Thymus (tissue), 11 donors: ENCODE measurements at regions not wholly inside any gene's neighbourhood (a gene's known extent, or its start where the extent isn't known, plus 50 kb on each side); places are given as distances from the start of the nearest gene placed in this dataset.

ENCODE experiments used
- DNase-seq, 9 donors: peaks; one replicate each; pipeline ENCODE4 v3.0.0-alpha.2; 2013; ENCODE audit warnings: low spot score in 9 of 9, low read depth in 6 of 9, missing footprints in 1 of 9
- H3K27ac ChIP-seq, 2 donors: one replicate each; pipeline ENCODE4 v1.5.1; 2013; ENCODE audit warnings: control low read depth in 1 of 2, low read depth in 1 of 2, low read length in 1 of 2, mild to moderate bottlenecking in 1 of 2, moderate library complexity in 1 of 2
- H3K27me3 ChIP-seq, 2 donors: one replicate each; pipeline ENCODE4 v1.5.1; 2013; ENCODE audit warnings: low read length in 1 of 2; ENCODE audit not compliant: control insufficient read depth in 2 of 2, insufficient read depth in 1 of 2
- H3K36me3 ChIP-seq, 2 donors: one replicate each; pipeline ENCODE4 v1.5.1; 2013; ENCODE audit warnings: low read length in 1 of 2, mild to moderate bottlenecking in 1 of 2, moderate library complexity in 1 of 2; ENCODE audit not compliant: control insufficient read depth in 2 of 2, insufficient read depth in 2 of 2
- H3K4me1 ChIP-seq, 2 donors: one replicate each; pipeline ENCODE4 v1.5.1; 2013; ENCODE audit warnings: low read length in 2 of 2; ENCODE audit not compliant: control insufficient read depth in 2 of 2, insufficient read depth in 2 of 2
- H3K4me3 ChIP-seq, 2 donors: one replicate each; pipeline ENCODE4 v1.5.1; 2013; ENCODE audit warnings: low read length in 2 of 2, control low read depth in 1 of 2, mild to moderate bottlenecking in 1 of 2
- H3K9me3 ChIP-seq, 2 donors: one replicate each; pipeline ENCODE4 v1.5.1; 2013; ENCODE audit warnings: low read length in 1 of 2, mild to moderate bottlenecking in 1 of 2; ENCODE audit not compliant: control insufficient read depth in 2 of 2, insufficient read depth in 1 of 2
- WGBS: extraction: QIAGEN DNeasy Blood & Tissue Kit; methylation state at CpG from one replicate; pipeline ENCODE4 v1.1.7; 2013; 5-methylcytosine and 5-hydroxymethylcytosine counted together
- donor health status: healthy.

DNA sequence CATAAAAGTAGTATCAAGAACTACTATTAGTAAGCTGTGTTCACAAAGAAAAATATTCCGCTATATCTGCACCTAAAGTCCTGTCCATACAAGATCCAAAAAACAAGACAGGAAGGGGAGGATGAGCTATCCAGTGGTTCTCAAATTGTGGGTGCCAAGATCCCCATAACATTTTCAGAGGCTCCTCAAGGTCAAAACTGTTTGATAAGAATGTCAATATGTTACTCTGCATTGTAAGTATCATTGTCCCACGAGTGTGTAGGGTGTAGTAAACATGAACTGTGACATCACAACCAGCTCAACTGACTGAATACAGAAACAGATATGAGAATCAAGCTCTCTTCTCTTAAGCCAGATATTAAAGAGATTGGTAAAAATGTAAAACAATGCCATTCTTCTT is 81.9 kb upstream of the HIVEP1 start:
- Histone ChIP-seq H3K27me3 (no peaks in the 10 kb centered on the region), H3K4me1 (no peaks in the 10 kb centered on the region), H3K27ac (no peak overlapping the region), H3K9me3 (no peaks in the 10 kb centered on the region), H3K4me3 (no peak overlapping the region), H3K36me3 (no peaks in the 10 kb centered on the region)
- 94% methylated on average over 2 of the region's 2 CpGs for WGBS
- no peak for DNase-seq

DNA sequence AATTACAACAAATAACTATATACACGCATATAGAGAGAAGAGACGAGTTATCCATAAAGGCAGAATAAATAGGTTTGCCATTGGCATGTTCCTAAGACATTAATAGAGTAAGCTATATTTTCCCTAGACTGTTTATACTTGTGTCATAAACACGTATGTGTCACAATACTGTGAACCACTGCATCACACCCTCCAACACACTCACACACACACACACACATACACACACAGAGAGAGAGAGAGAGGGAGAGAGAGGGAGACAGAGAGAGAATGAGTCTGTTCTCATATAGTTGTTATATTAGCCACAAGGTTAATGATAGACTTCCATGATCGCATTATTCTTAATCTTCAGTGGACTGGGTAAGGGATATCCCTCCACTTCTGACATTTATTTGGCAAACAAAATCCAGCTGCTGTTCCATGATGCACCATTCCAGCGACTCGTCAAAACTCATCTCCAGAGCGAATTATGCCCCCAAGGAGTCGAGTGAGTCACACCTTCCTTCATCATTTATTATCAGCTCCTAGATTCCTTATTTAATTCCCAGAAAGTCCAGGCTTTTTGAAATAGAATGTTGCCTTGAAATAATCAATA is 82.8 kb upstream of the HIVEP1 start:
- H3K4me3 ChIP-seq, result no peak overlapping the region
- no peak for DNase-seq
- H3K9me3 ChIP-seq, result no peaks in the 10 kb centered on the region
- H3K4me1 ChIP-seq, result no peaks in the 10 kb centered on the region
- H3K36me3 ChIP-seq, result no peaks in the 10 kb centered on the region
- 97% methylated on average over 8 of the region's 8 CpGs for WGBS
- H3K27me3 ChIP-seq, result no peaks in the 10 kb centered on the region
- no peak overlapping the region for H3K27ac ChIP-seq

DNA sequence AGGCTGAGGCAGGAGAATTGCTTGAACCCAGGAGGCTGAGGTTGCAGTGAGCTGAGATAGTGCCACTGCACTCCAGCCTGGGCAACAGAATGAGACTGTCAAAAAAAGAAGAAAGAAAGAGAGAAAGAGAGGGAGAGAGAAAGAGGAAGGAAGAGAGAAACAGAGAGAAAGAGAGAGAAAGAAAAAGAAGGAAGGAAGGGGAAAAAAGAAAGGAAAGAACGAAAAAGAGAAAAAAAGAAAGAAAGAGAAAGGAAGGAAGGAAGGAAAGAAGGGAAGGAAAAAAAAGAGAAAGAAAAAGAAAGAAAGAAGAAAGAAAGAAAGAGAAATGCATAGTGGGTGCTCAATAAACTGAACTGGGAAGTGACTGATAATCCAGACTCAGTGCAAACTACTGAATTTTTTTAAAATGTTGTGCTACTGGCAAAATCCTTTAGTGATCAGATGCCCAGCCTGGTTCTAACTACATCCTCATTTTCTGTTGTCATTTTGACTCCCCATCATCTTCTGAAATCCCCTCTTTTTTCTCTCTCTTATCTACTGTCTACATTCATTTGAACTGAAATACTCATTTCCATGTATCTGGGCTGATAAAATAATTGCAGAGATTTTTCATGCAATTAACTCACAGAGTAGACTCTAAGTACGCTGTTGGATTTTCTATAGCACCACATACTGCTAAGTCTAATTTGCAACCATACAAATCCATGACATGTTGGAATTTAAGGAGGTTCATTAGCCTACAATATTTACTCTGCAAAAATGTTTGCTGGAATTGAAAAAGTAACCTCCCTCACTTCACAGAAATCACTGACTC is 85.3 kb upstream of the HIVEP1 start:
- Histone ChIP-seq H3K9me3 (no peaks in the 10 kb centered on the region), H3K27ac (no peak overlapping the region), H3K4me3 (no peak overlapping the region), H3K4me1 (no peaks in the 10 kb centered on the region), H3K36me3 (no peaks in the 10 kb centered on the region), H3K27me3 (no peaks in the 10 kb centered on the region)
- no peak for DNase-seq
- 94% methylated on average over 2 of the region's 2 CpGs for WGBS

DNA sequence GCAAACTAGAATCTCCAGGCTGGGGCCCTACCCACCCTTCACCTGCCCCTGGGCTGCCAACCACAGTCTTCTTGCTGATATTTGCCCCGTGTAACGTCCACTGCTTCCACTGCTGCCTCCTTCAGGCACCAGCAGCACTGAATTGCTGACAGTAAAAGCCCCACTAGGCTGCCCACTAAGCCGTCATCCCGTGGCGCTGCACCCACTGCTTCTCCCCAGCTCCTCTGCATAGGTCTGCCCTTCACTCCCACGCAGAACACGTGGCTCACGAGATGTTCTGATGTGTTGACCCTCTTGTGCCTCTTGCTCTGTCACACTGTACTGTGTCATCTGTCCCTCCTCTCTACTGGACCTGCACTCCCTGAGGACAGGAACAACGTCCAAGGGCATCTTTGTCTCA is 86.3 kb upstream of the HIVEP1 start:
- H3K4me1 ChIP-seq, result peaks cover 0 to 4% of the 10 kb centered on the region in 2 donors
- DNase-seq, result no peak

DNA sequence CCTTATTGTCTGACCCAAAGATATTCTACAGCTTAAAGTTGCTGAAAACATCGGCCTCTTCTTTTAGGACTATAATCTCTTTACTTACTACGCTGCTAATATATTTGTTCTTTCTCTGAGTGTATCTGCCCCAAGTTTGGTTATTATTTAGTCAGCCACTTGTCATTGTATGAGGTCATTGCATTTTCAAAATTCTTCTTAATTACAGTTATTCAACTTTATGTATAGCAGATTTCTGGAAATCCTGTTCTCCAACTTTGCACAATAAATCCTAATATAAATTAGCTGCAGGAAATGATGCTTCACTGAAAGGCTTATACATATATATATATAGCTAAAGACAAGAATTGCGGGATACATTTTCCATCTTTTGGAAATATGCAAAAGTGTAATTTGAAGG is 88.5 kb upstream of the HIVEP1 start:
- H3K4me1 ChIP-seq, result peaks cover 0 to 4% of the 10 kb centered on the region in 2 donors
- over 99% methylated on average over 3 of the region's 3 CpGs for WGBS

More for the DNA sequence above, 86.3 kb upstream of the HIVEP1 start:
- Histone ChIP-seq H3K9me3 (no peaks in the 10 kb centered on the region), H3K27ac (no peak overlapping the region), H3K4me3 (no peak overlapping the region), H3K36me3 (no peaks in the 10 kb centered on the region), H3K27me3 (no peaks in the 10 kb centered on the region)
- 97% methylated on average over 9 of the region's 9 CpGs for WGBS

DNA sequence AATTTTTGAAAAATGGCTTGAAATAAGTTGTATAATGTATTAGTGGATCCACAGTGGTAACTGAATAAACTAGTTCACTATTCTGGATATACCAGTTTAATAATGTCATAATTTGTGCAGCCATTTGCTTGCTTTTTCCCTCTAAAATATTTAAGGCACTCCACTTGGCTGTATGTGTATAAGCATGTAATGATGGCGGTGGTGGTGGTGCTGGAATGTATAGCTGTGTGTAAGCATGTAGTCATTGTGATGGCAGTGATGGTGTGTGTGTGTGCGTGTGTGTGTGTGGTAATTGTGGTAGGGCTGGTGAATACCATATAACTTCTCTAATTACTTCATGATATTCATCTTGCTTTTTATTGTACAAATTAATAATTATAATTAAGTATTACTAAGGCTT is 89.2 kb upstream of the HIVEP1 start:
- Histone ChIP-seq H3K36me3 (no peaks in the 10 kb centered on the region), H3K27ac (no peak overlapping the region), H3K9me3 (no peaks in the 10 kb centered on the region), H3K4me1 (peaks cover 0 to 4% of the 10 kb centered on the region in 2 donors), H3K27me3 (no peaks in the 10 kb centered on the region), H3K4me3 (no peak overlapping the region)
- WGBS, result 98% methylated on average over 2 of the region's 2 CpGs
- no peak for DNase-seq

More for the DNA sequence above, 88.5 kb upstream of the HIVEP1 start:
- Histone ChIP-seq H3K9me3 (no peaks in the 10 kb centered on the region), H3K27ac (no peak overlapping the region), H3K4me3 (no peak overlapping the region), H3K36me3 (no peaks in the 10 kb centered on the region), H3K27me3 (no peaks in the 10 kb centered on the region)
- no peak for DNase-seq

DNA sequence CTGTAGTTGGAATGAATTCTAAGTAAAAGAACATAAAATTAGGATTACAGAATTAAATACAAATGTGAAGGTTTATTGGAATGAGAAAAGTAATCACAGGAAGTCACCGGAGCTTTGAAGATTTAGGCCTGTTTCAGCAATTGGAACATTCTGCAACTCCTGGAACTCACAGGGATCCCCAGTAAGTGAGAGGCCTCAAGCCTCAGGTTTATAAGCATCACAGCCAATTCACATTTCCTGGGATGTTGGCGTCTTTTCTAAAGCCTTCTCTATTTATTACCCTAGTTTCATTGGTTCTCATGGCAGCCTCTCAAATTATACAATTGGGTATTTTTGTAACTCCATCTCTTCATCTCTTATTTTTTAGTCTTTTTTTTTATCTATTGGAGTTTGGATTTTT is 90.4 kb upstream of the HIVEP1 start:
- no peaks in the 10 kb centered on the region for H3K27me3 ChIP-seq
- peaks cover 0 to 4% of the 10 kb centered on the region in 2 donors for H3K4me1 ChIP-seq
- no peak overlapping the region for H3K27ac ChIP-seq
- WGBS, result 95% methylated on average over 2 of the region's 2 CpGs
- no peaks in the 10 kb centered on the region for H3K9me3 ChIP-seq
- no peak overlapping the region for H3K4me3 ChIP-seq
- no peaks in the 10 kb centered on the region for H3K36me3 ChIP-seq
- DNase-seq, result no peak

DNA sequence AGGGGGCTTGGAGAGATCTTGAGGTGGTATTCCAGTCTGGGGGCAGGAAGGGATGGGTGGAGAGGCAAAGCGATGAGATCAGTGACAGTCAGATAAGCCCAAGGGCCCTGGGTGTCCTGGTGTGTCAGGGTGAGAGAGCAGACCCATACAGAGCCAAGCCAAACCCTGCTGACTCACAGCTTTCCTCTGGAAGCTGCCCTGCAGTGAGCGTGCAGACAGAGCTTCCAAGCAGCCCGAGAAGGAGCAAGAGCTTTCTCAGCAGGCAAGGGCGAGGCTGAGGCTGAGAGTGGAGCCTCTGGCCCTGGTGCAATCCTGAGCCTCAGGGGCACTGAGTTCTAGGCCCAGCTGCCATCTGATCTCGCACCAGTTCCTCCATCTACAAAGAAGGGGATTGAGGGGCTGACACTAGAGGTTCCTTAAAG is 91.1 kb upstream of the HIVEP1 start:
- Histone ChIP-seq H3K4me3 (no peak overlapping the region), H3K27ac (peak overlapping the region in 1 of 2 donors; percentile 37), H3K36me3 (no peaks in the 10 kb centered on the region), H3K4me1 (peaks cover 0 to 4% of the 10 kb centered on the region in 2 donors), H3K27me3 (no peaks in the 10 kb centered on the region), H3K9me3 (no peaks in the 10 kb centered on the region)
- 94% methylated on average over 5 of the region's 5 CpGs for WGBS
- DNase-seq, result no peak

DNA sequence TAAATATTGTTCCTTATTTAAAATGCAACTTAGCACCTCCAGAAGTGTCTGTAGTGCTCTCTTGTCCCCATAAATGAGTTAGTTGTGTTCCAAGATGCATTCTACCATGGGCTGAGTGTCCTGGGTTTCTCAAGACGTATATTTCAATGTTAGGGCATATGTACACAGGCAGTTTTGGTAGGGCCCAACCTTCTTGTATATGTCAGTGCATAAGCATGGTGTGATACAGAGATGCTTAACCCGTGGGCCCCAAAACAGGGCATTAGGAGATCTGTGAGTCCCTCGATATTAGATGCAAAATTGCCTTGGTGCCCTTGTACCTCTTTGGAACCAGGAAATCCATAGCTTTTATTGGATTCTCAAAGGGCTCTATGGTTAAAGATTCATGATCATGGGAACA is 91.5 kb upstream of the HIVEP1 start:
- Histone ChIP-seq H3K27ac (no peak overlapping the region), H3K4me1 (peaks cover 0 to 4% of the 10 kb centered on the region in 2 donors), H3K36me3 (no peaks in the 10 kb centered on the region), H3K27me3 (no peaks in the 10 kb centered on the region), H3K9me3 (no peaks in the 10 kb centered on the region), H3K4me3 (no peak overlapping the region)
- DNase-seq, result no peak
- 95% methylated on average over 3 of the region's 3 CpGs for WGBS
